ENCODE measurements at regions not wholly inside any gene's neighbourhood (a gene's known extent, or its start where the extent isn't known, plus 50 kb on each side); places are given as distances from the start of the nearest gene placed in this dataset.

- DNase-seq = no peak
- intact Hi-C loops (cut with DNase I) = no loop called here
- H3K27ac ChIP-seq = no peak overlapping the region
Measured at GRCh38 chr9:129373361-129373760, 195.3 kb upstream of the IER5L start.

GRCh38 chr9:129370770-129371169, 192.7 kb upstream of the IER5L start:
- intact Hi-C loops (cut with DNase I) = no loop called here
- Histone ChIP-seq H3K4me1 (no peaks in the 10 kb centered on the region), H3K27me3 (no peaks in the 10 kb centered on the region), H3K4me3 (no peak overlapping the region), H3K9ac (ENCODE audit: low read depth in 2 of 2, low read length in 2 of 2) (no peak overlapping the region), H3K27ac (no peak overlapping the region), H3K9me3 (no peaks in the 10 kb centered on the region), H3K36me3 (no peaks in the 10 kb centered on the region)
- TF ChIP-seq CTCF (IDR thresholded peaks at IDR 0.05) = no peak
- no peak for DNase-seq

More at GRCh38 chr9:129373361-129373760, 195.3 kb upstream of the IER5L start:
- Histone ChIP-seq H3K9ac (ENCODE audit: low read depth in 2 of 2, low read length in 2 of 2) (no peak overlapping the region), H3K27me3 (no peaks in the 10 kb centered on the region), H3K4me3 (no peak overlapping the region), H3K36me3 (no peaks in the 10 kb centered on the region), H3K4me1 (no peaks in the 10 kb centered on the region), H3K9me3 (no peaks in the 10 kb centered on the region)
- TF ChIP-seq CTCF (IDR thresholded peaks at IDR 0.05) = no peak

GRCh38 chr9:129368444-129368978, 190.4 kb upstream of the IER5L start:
- no peak for TF ChIP-seq CTCF (IDR thresholded peaks at IDR 0.05)
- H3K36me3 ChIP-seq = no peaks in the 10 kb centered on the region
- no peaks in the 10 kb centered on the region for H3K27me3 ChIP-seq
- intact Hi-C loops (cut with DNase I) = no loop called here
- no peak for DNase-seq
- H3K4me3 ChIP-seq = no peak overlapping the region
- H3K4me1 ChIP-seq = no peaks in the 10 kb centered on the region
- no peaks in the 10 kb centered on the region for H3K9me3 ChIP-seq
- H3K27ac ChIP-seq = no peak overlapping the region
- H3K9ac ChIP-seq (ENCODE audit: low read depth in 2 of 2, low read length in 2 of 2) = no peak overlapping the region

GRCh38 chr9:129367287-129367686, 189.2 kb upstream of the IER5L start:
- no peak for DNase-seq
- Histone ChIP-seq H3K9ac (ENCODE audit: low read depth in 2 of 2, low read length in 2 of 2) (no peak overlapping the region), H3K36me3 (no peaks in the 10 kb centered on the region), H3K4me1 (no peaks in the 10 kb centered on the region), H3K27me3 (no peaks in the 10 kb centered on the region), H3K9me3 (no peaks in the 10 kb centered on the region), H3K4me3 (no peak overlapping the region), H3K27ac (no peak overlapping the region)
- intact Hi-C loops (cut with DNase I) = no loop called here
- TF ChIP-seq CTCF (IDR thresholded peaks at IDR 0.05) = no peak

- no peak for DNase-seq
- Histone ChIP-seq H3K4me3 (no peak overlapping the region), H3K9me3 (no peaks in the 10 kb centered on the region), H3K4me1 (no peaks in the 10 kb centered on the region), H3K27me3 (no peaks in the 10 kb centered on the region), H3K9ac (ENCODE audit: low read depth in 2 of 2, low read length in 2 of 2) (no peak overlapping the region), H3K36me3 (no peaks in the 10 kb centered on the region), H3K27ac (no peak overlapping the region)
- TF ChIP-seq CTCF (IDR thresholded peaks at IDR 0.05) = no peak
- intact Hi-C loops (cut with DNase I) = no loop called here
Measured at GRCh38 chr9:129365196-129365595, 187.1 kb upstream of the IER5L start.

Measured in colonic mucosa (tissue), 4 donors.